ENCODE measurements at regions not wholly inside any gene's neighbourhood (a gene's known extent, or its start where the extent isn't known, plus 50 kb on each side); places are given as distances from the start of the nearest gene placed in this dataset.

GRCh38 chr6:25016014-25016720 is 80.4 kb upstream of the RIPOR2 start:
- peaks cover 6% of the 10 kb centered on the region for H3K36me3 Mint-ChIP-seq (ENCODE audit: low read depth)
- peaks cover 61% of the 10 kb centered on the region for H3K4me1 Mint-ChIP-seq (ENCODE audit: low read depth)
- no peaks in the 10 kb centered on the region for H3K27me3 Mint-ChIP-seq (ENCODE audit: insufficient read depth)
- H3K9me3 Mint-ChIP-seq, result no peaks in the 10 kb centered on the region
- intact Hi-C loops (cut with micrococcal nuclease), result no loop called here
- no peak for DNase-seq (ENCODE audit: low spot score)
- H3K4me3 Mint-ChIP-seq, result no peak overlapping the region
- no peak overlapping the region for H3K27ac Mint-ChIP-seq

- H3K36me3 Mint-ChIP-seq (ENCODE audit: low read depth), result peaks cover 6% of the 10 kb centered on the region
- H3K4me3 Mint-ChIP-seq, result no peak overlapping the region
- H3K4me1 Mint-ChIP-seq (ENCODE audit: low read depth), result peaks cover 56% of the 10 kb centered on the region
- peak overlapping the region; percentile 14 for H3K27ac Mint-ChIP-seq
- no peaks in the 10 kb centered on the region for H3K9me3 Mint-ChIP-seq
- intact Hi-C loops (cut with micrococcal nuclease), result no loop called here
- no peak for DNase-seq (ENCODE audit: low spot score)
- no peaks in the 10 kb centered on the region for H3K27me3 Mint-ChIP-seq (ENCODE audit: insufficient read depth)
These were observed 81.7 kb upstream of the RIPOR2 start for GRCh38 chr6:25017486-25017885.

- intact Hi-C loops (cut with micrococcal nuclease), result loop anchor here (1.0 to 2.0 kb wide), 6 partner anchors 9 to 435 kb away; partner anchors contain the start of gene GMNN
- H3K4me3 Mint-ChIP-seq, result no peak overlapping the region
- H3K9me3 Mint-ChIP-seq, result no peaks in the 10 kb centered on the region
- DNase-seq (ENCODE audit: low spot score), result peak; percentile 70
- H3K36me3 Mint-ChIP-seq (ENCODE audit: low read depth), result peaks cover 6% of the 10 kb centered on the region
- peaks cover 50% of the 10 kb centered on the region for H3K4me1 Mint-ChIP-seq (ENCODE audit: low read depth)
- H3K27ac Mint-ChIP-seq, result no peak overlapping the region
- no peaks in the 10 kb centered on the region for H3K27me3 Mint-ChIP-seq (ENCODE audit: insufficient read depth)
These were observed 82.3 kb upstream of the RIPOR2 start for GRCh38 chr6:25017932-25018567.

- Mint-ChIP-seq H3K4me3 (no peak overlapping the region), H3K27ac (no peak overlapping the region), H3K9me3 (no peaks in the 10 kb centered on the region), H3K27me3 (ENCODE audit: insufficient read depth) (no peaks in the 10 kb centered on the region), H3K36me3 (ENCODE audit: low read depth) (peaks cover 6% of the 10 kb centered on the region), H3K4me1 (ENCODE audit: low read depth) (peaks cover 45% of the 10 kb centered on the region)
- no peak for DNase-seq (ENCODE audit: low spot score)
- intact Hi-C loops (cut with micrococcal nuclease), result loop anchor here (1.0 to 2.0 kb wide), 6 partner anchors 9 to 435 kb away; partner anchors contain the start of gene GMNN
These were observed 82.8 kb upstream of the RIPOR2 start for GRCh38 chr6:25018568-25018954.

- no peaks in the 10 kb centered on the region for H3K9me3 Mint-ChIP-seq
- DNase-seq (ENCODE audit: low spot score), result no peak
- H3K4me1 Mint-ChIP-seq (ENCODE audit: low read depth), result peaks cover 49% of the 10 kb centered on the region
- no peak overlapping the region for H3K4me3 Mint-ChIP-seq
- peaks cover 2% of the 10 kb centered on the region for H3K36me3 Mint-ChIP-seq (ENCODE audit: low read depth)
- intact Hi-C loops (cut with micrococcal nuclease), result no loop called here
- peak overlapping the region; percentile 13 for H3K27ac Mint-ChIP-seq
- no peaks in the 10 kb centered on the region for H3K27me3 Mint-ChIP-seq (ENCODE audit: insufficient read depth)
These were observed 86.4 kb upstream of the RIPOR2 start for GRCh38 chr6:25022140-25022553.

- Mint-ChIP-seq H3K27me3 (ENCODE audit: insufficient read depth) (no peaks in the 10 kb centered on the region), H3K4me3 (no peak overlapping the region), H3K36me3 (ENCODE audit: low read depth) (peaks cover 2% of the 10 kb centered on the region), H3K9me3 (no peaks in the 10 kb centered on the region), H3K4me1 (ENCODE audit: low read depth) (peaks cover 44% of the 10 kb centered on the region), H3K27ac (no peak overlapping the region)
- intact Hi-C loops (cut with micrococcal nuclease), result no loop called here
- no peak for DNase-seq (ENCODE audit: low spot score)
These were observed 88.0 kb upstream of the RIPOR2 start for GRCh38 chr6:25023781-25024180.

GRCh38 chr6:25024821-25025220 is 89.1 kb upstream of the RIPOR2 start:
- intact Hi-C loops (cut with micrococcal nuclease), result no loop called here
- Mint-ChIP-seq H3K4me1 (ENCODE audit: low read depth) (peaks cover 50% of the 10 kb centered on the region), H3K9me3 (no peaks in the 10 kb centered on the region), H3K4me3 (no peak overlapping the region), H3K36me3 (ENCODE audit: low read depth) (peaks cover 2% of the 10 kb centered on the region), H3K27me3 (ENCODE audit: insufficient read depth) (no peaks in the 10 kb centered on the region), H3K27ac (peak overlapping the region; percentile 69)
- no peak for DNase-seq (ENCODE audit: low spot score)

- no peaks in the 10 kb centered on the region for H3K9me3 Mint-ChIP-seq
- intact Hi-C loops (cut with micrococcal nuclease), result no loop called here
These were observed 89.6 kb upstream of the RIPOR2 start for GRCh38 chr6:25025248-25025918.

GRCh38 chr6:25025919-25026301 is 90.2 kb upstream of the RIPOR2 start:
- DNase-seq (ENCODE audit: low spot score), result no peak
- peak overlapping the region; percentile 66 for H3K4me3 Mint-ChIP-seq
- peaks cover 55% of the 10 kb centered on the region for H3K4me1 Mint-ChIP-seq (ENCODE audit: low read depth)
- no peaks in the 10 kb centered on the region for H3K9me3 Mint-ChIP-seq
- intact Hi-C loops (cut with micrococcal nuclease), result loop anchor here (1.0 to 2.0 kb wide), 2 partner anchors 52 to 153 kb away; no protein-coding TSS in a partner anchor
- H3K36me3 Mint-ChIP-seq (ENCODE audit: low read depth), result peaks cover 2% of the 10 kb centered on the region
- H3K27me3 Mint-ChIP-seq (ENCODE audit: insufficient read depth), result no peaks in the 10 kb centered on the region
- H3K27ac Mint-ChIP-seq, result peak overlapping the region; percentile 87

More at GRCh38 chr6:25025248-25025918, 89.6 kb upstream of the RIPOR2 start:
- Mint-ChIP-seq H3K4me3 (peak overlapping the region; percentile 66), H3K4me1 (ENCODE audit: low read depth) (peaks cover 55% of the 10 kb centered on the region), H3K36me3 (ENCODE audit: low read depth) (peaks cover 2% of the 10 kb centered on the region), H3K27me3 (ENCODE audit: insufficient read depth) (no peaks in the 10 kb centered on the region), H3K27ac (peak overlapping the region; percentile 87)
- DNase-seq (ENCODE audit: low spot score), result no peak

GRCh38 chr6:25026723-25027122 is 91.0 kb upstream of the RIPOR2 start:
- Mint-ChIP-seq H3K4me1 (ENCODE audit: low read depth) (peaks cover 53% of the 10 kb centered on the region), H3K27ac (peak overlapping the region; percentile 87)

GRCh38 chr6:25027221-25027916 is 91.6 kb upstream of the RIPOR2 start:
- Mint-ChIP-seq H3K27ac (peak overlapping the region; percentile 83), H3K27me3 (ENCODE audit: insufficient read depth) (no peaks in the 10 kb centered on the region), H3K4me3 (peak overlapping the region; percentile 74), H3K9me3 (no peaks in the 10 kb centered on the region), H3K4me1 (ENCODE audit: low read depth) (peaks cover 48% of the 10 kb centered on the region), H3K36me3 (ENCODE audit: low read depth) (no peaks in the 10 kb centered on the region)
- DNase-seq (ENCODE audit: low spot score), result peak; percentile 72
- intact Hi-C loops (cut with micrococcal nuclease), result loop anchor here (1.0 to 2.0 kb wide), 7 partner anchors 8 to 151 kb away; no protein-coding TSS in a partner anchor

More at GRCh38 chr6:25026723-25027122, 91.0 kb upstream of the RIPOR2 start:
- Mint-ChIP-seq H3K36me3 (ENCODE audit: low read depth) (no peaks in the 10 kb centered on the region), H3K4me3 (no peak overlapping the region), H3K9me3 (no peaks in the 10 kb centered on the region), H3K27me3 (ENCODE audit: insufficient read depth) (no peaks in the 10 kb centered on the region)
- DNase-seq (ENCODE audit: low spot score), result no peak
- intact Hi-C loops (cut with micrococcal nuclease), result loop anchor here (1.0 to 2.0 kb wide), 8 partner anchors 8 to 152 kb away; no protein-coding TSS in a partner anchor

- peaks cover 50% of the 10 kb centered on the region for H3K4me1 Mint-ChIP-seq (ENCODE audit: low read depth)
- H3K4me3 Mint-ChIP-seq, result no peak overlapping the region
- intact Hi-C loops (cut with micrococcal nuclease), result no loop called here
- no peaks in the 10 kb centered on the region for H3K27me3 Mint-ChIP-seq (ENCODE audit: insufficient read depth)
- H3K9me3 Mint-ChIP-seq, result no peaks in the 10 kb centered on the region
- H3K27ac Mint-ChIP-seq, result no peak overlapping the region
- H3K36me3 Mint-ChIP-seq (ENCODE audit: low read depth), result no peaks in the 10 kb centered on the region
- no peak for DNase-seq (ENCODE audit: low spot score)
These were observed 92.6 kb upstream of the RIPOR2 start for GRCh38 chr6:25028328-25028727.
